HAP-1 (cell line): ENCODE measurements at regions not wholly inside any gene's neighbourhood (a gene's known extent, or its start where the extent isn't known, plus 50 kb on each side); places are given as distances from the start of the nearest gene placed in this dataset.
A peak's percentile ranks its signal among the peaks of the same experiment; 100 is the strongest.

ENCODE experiments used
- DNase-seq, 2 experiments: peaks; one replicate each; pipeline ENCODE4 v3.0.0-alpha.2; 2016 to 2020; ENCODE audit warnings: low spot score in 2 of 2
- H3K27me3 ChIP-seq: fragments of 250-450 bp; sonication (Bioruptor Pico); 2 replicates; pipeline ENCODE4 v1.5.1; 2020; ENCODE audit warnings: low read depth, mild to moderate bottlenecking, moderate library complexity
- H3K36me3 ChIP-seq: fragments of 250-450 bp; sonication (Bioruptor Pico); replicated peaks from 2 replicates; pipeline ENCODE4 v1.5.1; 2020; ENCODE audit warnings: mild to moderate bottlenecking
- H3K4me1 ChIP-seq: fragments of 250-450 bp; sonication (Bioruptor Pico); 2 replicates; pipeline ENCODE4 v1.5.1; 2020; ENCODE audit warnings: mild to moderate bottlenecking
- H3K4me3 ChIP-seq: fragments of 250-450 bp; sonication (Bioruptor Pico); 2 replicates; pipeline ENCODE4 v1.5.1; 2020; ENCODE audit warnings: mild to moderate bottlenecking, moderate library complexity
- H3K9me3 ChIP-seq: fragments of 250-450 bp; sonication (Bioruptor Pico); 2 replicates; pipeline ENCODE4 v1.5.1; 2020; ENCODE audit warnings: mild to moderate bottlenecking, moderate library complexity
- in situ Hi-C: fragments of 300-500 bp; cut with MboI; formaldehyde crosslinking; loops from 3 replicates; pipeline ENCODE4 v1.14.3; 2020; ENCODE audit warnings: low sequenced_read_pairs, inconsistent platforms, mixed read lengths

DNA sequence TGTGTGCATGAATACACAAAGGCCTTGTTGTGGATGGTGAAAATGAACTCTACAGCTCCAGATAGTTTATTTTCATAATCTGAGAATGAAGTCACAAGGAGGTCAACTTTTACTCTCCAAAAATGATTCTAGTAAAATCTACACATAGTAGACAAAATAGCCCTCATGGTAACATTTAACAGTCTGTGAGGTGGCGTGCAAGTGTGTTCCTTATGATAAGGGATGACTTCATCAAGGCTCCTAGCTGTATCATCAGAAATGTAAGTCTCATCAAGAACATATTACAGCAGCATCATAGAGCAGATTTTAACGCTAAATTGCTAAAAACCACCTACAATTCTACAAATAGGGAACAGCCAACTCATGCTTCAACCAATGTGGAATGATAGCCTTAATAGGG is 72.3 kb upstream of the RIOK3 start:
- H3K27me3 ChIP-seq: no peaks in the 10 kb centered on the region
- in situ Hi-C loops: loop anchor here (25.0 kb wide), 1 partner anchor 244 kb away; the partner anchor contains the start of gene CABLES1
- peaks cover 3% of the 10 kb centered on the region; the same call in 1 of the 2 replicates for H3K36me3 ChIP-seq
- no peak for DNase-seq
- no peaks in the 10 kb centered on the region; the same call in 1 of the 2 replicates for H3K4me1 ChIP-seq
- H3K9me3 ChIP-seq: no peaks in the 10 kb centered on the region
- H3K4me3 ChIP-seq: no peak overlapping the region

DNA sequence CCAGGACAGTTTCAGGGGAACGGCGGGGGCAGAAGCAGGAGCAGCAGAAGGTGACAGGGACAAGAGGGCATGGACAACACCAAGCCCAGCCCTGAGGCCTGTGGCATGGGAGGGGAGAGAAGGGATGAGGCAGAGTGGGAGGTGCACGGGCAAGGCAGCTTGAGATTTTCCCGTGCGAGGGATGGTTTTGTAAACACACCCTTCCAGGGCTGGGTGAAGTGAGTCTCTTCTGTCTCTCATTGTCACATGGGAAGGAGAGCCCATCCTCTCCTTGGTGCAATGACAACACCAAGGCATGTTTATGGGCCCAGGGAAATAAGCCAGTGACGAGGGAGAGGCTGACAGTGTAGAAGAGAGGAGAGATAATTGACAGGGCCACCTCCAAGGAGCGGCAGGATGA is 69.6 kb upstream of the RIOK3 start:
- H3K36me3 ChIP-seq: peaks cover 3% of the 10 kb centered on the region; the same call in 1 of the 2 replicates
- no peaks in the 10 kb centered on the region for H3K27me3 ChIP-seq
- in situ Hi-C loops: loop anchor here (25.0 kb wide), 1 partner anchor 246 kb away; the partner anchor contains the start of gene CABLES1
- no peak overlapping the region for H3K4me3 ChIP-seq
- no peaks in the 10 kb centered on the region for H3K9me3 ChIP-seq
- DNase-seq: no peak
- H3K4me1 ChIP-seq: no peaks in the 10 kb centered on the region; the same call in 1 of the 2 replicates

DNA sequence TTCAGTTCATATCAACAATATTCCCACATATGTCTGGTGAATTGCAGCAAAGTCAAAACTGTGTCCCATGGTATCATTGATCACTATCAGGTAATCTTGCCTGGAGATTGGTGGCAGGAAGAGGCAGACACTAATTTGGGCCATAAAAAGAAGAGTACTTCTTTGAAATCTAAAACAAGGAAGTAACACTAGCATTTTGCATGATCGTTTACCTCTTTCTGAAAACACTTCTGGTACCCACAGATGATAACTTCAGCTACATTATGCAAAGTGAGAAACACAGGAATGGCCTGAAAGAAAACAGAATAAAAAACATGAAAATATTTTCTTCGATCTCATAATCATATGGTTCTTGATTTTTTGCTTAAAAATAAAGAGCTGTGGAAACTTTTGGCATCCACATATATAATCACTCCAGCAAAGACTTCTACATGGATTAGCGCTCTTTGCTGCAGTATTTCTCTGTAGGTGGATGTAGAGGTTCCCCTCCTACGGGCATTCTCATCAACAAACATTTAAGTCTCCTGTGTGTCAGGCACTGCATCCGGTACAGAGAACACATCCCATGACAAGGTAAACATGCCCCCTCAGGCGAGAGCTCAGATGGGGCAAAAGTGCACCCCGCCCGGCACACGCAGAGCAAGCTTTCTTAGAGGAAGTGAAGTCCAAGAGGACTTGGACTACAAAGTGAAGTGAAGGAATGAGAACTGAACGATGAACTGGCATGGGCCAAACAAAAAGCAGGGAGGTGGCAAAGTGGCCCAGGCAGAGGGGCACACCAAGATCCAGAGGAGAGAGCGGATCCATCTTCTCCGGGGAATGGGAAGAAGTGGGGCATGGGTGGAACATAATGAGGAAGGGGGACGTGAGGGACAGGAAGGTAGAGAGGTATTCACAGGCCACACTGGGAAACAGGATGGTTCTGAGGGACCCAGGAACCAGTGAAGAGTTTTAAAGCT is 68.0 kb upstream of the RIOK3 start:
- Histone ChIP-seq H3K36me3 (0 out of 2 replicates have a peak, but pooled peaks cover 3% of the 10 kb centered on the region), H3K27me3 (no peaks in the 10 kb centered on the region), H3K4me3 (no peak overlapping the region), H3K9me3 (no peaks in the 10 kb centered on the region), H3K4me1 (no peaks in the 10 kb centered on the region)
- no peak for DNase-seq
- in situ Hi-C loops: loop anchor here (25.0 kb wide), 1 partner anchor 248 kb away; the partner anchor contains the start of gene CABLES1

DNA sequence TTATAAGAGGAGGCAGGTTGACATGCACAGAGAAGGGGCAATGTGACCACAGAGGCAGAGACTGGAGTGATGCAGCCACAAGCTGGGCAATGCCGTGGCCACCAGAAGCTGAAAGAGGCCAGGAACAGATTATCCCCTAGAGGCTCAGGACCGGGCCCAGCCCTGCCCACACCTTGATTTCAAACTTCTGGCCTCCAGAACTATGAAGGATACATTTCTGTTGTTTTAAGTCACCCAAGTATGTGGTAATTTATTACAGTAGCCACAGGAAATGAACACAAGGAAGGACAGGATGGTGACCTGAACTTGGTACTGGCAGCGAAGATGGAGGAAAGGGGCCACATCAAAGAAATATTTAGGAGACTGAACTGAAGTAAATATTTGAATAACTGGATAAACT is 66.8 kb upstream of the RIOK3 start:
- no peak for DNase-seq
- no peaks in the 10 kb centered on the region for H3K4me1 ChIP-seq
- H3K27me3 ChIP-seq: no peaks in the 10 kb centered on the region
- H3K9me3 ChIP-seq: no peaks in the 10 kb centered on the region
- no peaks in the 10 kb centered on the region for H3K36me3 ChIP-seq
- in situ Hi-C loops: loop anchor here (25.0 kb wide), 1 partner anchor 249 kb away; the partner anchor contains the start of gene CABLES1
- no peak overlapping the region for H3K4me3 ChIP-seq

DNA sequence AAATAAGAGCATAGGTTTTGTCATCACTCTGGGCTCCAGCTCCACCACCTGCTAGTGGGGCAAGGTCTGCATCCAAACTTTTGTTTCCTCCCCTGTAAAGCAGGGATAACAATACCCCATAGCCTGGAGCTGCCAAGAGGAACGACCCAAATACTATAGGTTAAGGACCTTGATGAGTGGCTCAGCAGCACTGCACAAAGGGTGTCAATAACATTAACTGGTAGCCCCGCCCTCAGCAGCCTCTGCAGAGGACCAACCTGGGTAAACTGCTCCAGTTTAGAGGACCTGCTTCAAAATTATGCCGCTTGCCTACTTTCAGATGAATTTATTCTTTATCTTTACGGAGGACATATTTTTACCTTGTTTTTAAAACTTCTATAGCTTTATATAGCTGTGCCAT is 65.8 kb upstream of the RIOK3 start:
- in situ Hi-C loops: loop anchor here (25.0 kb wide), 1 partner anchor 250 kb away; the partner anchor contains the start of gene CABLES1
- H3K9me3 ChIP-seq: no peaks in the 10 kb centered on the region
- H3K4me3 ChIP-seq: no peak overlapping the region
- H3K27me3 ChIP-seq: no peaks in the 10 kb centered on the region
- H3K4me1 ChIP-seq: no peaks in the 10 kb centered on the region
- DNase-seq: peak in 1 of 2 experiments; percentile 23
- H3K36me3 ChIP-seq: no peaks in the 10 kb centered on the region

DNA sequence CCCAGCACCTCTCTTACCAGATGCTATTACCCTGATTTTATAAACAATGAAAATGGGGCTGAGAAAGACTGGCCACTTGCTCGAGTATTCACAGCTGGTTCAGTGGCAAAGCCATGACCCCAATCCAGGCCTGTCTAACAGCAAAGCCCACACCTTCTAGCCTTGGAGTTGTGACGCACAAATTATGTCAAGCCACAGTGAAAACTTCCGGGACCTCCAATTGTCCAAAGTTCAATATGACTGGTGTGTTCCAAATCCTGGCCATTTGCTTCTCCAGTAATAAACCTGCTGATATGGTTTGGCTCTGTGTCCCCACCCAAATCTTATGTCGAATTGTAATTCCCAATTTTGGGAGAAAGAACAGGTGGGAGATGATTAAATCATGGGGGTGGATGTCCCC is 64.7 kb upstream of the RIOK3 start:
- in situ Hi-C loops: loop anchor here (25.0 kb wide), 1 partner anchor 251 kb away; the partner anchor contains the start of gene CABLES1
- Histone ChIP-seq H3K4me1 (no peaks in the 10 kb centered on the region; the same call in 1 of the 2 replicates), H3K9me3 (no peaks in the 10 kb centered on the region), H3K27me3 (no peaks in the 10 kb centered on the region), H3K36me3 (no peaks in the 10 kb centered on the region), H3K4me3 (no peak overlapping the region)
- DNase-seq: no peak

DNA sequence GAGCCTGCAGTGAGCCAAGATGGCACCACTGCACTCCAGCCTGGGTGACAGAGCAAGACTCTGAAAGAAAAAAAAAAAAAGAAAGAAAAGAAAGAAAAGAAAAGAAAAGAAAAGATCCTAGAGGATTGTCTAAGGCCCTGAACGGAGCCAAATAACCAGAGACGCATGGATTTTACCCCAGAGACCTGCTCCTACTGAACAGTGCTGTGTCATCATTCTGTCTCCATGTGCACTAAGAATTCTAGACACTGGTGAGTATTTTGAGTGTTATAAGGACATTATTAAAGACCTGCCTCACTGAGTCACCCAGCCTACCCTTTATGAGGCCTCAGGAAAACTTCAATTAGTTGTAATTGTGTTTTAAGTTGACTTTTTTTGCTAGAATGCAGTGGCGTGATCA is 61.9 kb upstream of the RIOK3 start:
- no peaks in the 10 kb centered on the region for H3K27me3 ChIP-seq
- no peak for DNase-seq
- peaks cover 6% of the 10 kb centered on the region for H3K4me1 ChIP-seq
- in situ Hi-C loops: loop anchor here (25.0 kb wide), 1 partner anchor 254 kb away; the partner anchor contains the start of gene CABLES1
- no peaks in the 10 kb centered on the region for H3K36me3 ChIP-seq
- no peak overlapping the region for H3K4me3 ChIP-seq
- no peaks in the 10 kb centered on the region for H3K9me3 ChIP-seq

DNA sequence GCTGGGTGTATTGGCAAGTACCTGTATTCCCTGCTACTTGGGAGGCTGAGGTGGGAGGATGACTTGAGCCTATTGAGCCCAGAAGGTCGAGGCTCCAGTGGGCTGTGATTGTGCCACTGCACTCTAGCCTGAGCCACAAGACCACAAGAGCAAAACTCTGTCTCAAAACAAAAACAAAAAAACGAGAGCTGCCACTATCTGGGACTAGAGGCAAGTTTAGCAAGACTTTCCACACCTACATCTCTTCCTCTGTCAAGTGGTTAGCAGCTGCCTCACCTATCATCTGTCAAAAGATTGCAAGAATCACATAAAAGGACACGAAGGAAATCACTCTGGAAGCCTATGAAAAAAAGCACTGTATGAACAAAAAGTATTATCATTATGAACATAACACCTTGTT is 55.2 kb upstream of the RIOK3 start:
- in situ Hi-C loops: loop anchor here (25.0 kb wide), 1 partner anchor 261 kb away; the partner anchor contains the start of gene CABLES1

DNA sequence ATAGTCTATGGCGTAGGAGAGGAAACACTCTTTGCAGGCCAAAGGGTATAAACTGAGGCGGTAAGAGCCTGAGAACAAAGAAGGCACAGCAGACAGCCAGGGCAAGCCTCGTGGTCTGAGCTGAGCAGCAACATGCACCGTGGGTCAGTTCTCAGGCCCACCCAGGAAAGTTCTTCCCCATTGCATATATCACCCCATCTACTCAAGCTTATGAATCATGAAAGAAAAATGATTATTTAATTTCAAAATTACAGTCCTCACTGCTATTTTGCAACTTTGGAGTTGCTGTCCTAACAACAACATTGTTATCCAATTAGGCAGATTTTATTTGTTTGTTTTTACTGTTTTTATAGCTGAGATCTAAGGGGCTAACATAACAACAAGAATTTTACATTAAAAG is 54.7 kb upstream of the RIOK3 start:
- Histone ChIP-seq H3K4me1 (peaks cover 11% of the 10 kb centered on the region), H3K4me3 (no peak overlapping the region), H3K9me3 (no peaks in the 10 kb centered on the region), H3K36me3 (no peaks in the 10 kb centered on the region), H3K27me3 (no peaks in the 10 kb centered on the region)
- in situ Hi-C loops: loop anchor here (25.0 kb wide), 1 partner anchor 261 kb away; the partner anchor contains the start of gene CABLES1
- DNase-seq: no peak

More for the DNA sequence above, 55.2 kb upstream of the RIOK3 start:
- Histone ChIP-seq H3K9me3 (no peaks in the 10 kb centered on the region), H3K36me3 (no peaks in the 10 kb centered on the region), H3K4me1 (peaks cover 11% of the 10 kb centered on the region), H3K27me3 (no peaks in the 10 kb centered on the region), H3K4me3 (no peak overlapping the region)
- no peak for DNase-seq

DNA sequence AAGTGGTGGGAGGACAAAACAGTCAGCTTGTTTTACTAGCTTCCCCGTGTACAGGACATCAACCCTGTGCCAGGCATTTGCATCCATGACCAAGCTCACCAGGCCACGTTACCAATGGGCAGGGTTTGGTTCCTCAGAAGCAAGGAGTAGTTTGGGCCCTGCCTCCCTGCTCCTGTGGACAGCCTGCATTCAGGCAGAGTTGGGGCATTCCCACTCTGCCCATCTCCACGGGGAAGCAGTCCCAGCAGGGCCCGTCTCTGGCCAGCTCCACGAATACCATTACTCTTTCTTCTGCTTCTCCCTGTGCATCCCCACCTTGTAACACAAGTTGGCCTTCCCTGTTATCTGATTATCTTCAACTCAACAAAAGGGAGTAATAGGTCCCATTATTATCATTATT is 54.0 kb upstream of the RIOK3 start:
- no peaks in the 10 kb centered on the region for H3K36me3 ChIP-seq
- no peak overlapping the region for H3K4me3 ChIP-seq
- no peaks in the 10 kb centered on the region for H3K27me3 ChIP-seq
- in situ Hi-C loops: loop anchor here (25.0 kb wide), 1 partner anchor 262 kb away; the partner anchor contains the start of gene CABLES1
- no peak for DNase-seq
- no peaks in the 10 kb centered on the region for H3K9me3 ChIP-seq
- peaks cover 11% of the 10 kb centered on the region for H3K4me1 ChIP-seq

DNA sequence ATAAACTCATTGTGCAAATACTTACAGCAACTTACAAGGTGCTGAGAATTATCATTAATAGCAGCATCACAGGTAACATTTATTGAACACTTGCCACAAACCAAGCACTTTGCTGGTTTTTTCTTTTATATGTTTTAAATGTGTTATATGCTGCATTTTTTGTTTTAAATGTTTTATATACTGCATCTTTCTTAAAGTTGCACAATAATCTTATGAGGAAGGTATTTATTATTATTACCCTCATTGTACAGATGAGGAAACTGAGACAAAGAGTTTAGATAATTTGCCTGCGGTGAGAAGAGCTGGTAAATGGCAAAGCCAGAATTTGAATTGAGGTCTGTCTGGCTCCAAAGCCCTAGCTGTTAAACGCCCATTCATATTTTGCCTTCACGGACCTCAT is 52.2 kb upstream of the RIOK3 start:
- DNase-seq: no peak
- Histone ChIP-seq H3K4me3 (no peak overlapping the region), H3K4me1 (peaks cover 7% of the 10 kb centered on the region), H3K9me3 (no peaks in the 10 kb centered on the region), H3K36me3 (no peaks in the 10 kb centered on the region), H3K27me3 (no peaks in the 10 kb centered on the region)
- in situ Hi-C loops: loop anchor here (25.0 kb wide), 1 partner anchor 89 kb away; no protein-coding TSS in a partner anchor

DNA sequence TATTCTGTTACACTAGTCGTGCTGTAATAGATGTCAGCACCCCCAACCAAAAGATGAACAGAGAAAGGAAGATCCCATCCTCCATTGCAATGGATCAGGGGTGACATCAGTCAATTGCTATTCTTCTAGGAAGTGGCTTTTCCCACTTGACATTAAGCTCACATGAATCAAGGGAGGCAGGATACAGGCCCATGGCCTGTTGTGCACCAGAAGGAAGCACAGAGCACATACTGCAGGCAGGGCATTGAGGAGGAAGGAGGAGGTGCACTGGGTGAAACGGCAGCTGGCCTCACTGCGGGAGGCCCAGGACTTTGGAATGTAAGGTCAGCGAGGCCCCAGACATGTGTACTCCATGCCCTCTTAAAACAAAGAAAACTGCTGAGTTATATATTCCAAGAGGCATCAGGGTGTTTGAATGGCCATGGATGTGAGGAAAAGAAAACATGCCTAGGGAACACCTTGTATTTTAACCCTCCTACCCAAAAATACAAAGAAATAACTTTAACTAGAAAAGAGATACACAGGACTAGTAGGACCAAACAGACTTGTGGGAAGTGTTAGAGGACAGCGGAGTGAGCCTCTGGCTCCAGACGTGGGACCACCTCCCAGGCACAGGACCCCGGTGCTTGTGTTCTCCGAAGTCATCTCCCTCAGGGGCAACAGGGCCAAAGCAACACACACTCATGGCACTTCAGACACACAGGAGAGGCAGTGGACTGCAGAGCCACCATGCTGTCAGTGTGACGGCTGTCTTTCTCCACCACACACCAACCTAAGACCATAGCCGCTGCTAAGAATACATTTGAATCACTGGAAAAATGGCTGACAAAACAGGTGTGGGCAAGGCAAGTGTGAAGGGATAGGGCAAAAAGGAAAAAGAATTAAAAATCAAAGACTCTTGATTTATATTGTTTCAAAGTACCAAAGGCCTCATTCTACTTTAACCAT is 51.4 kb upstream of the RIOK3 start:
- Histone ChIP-seq H3K4me1 (no peaks in the 10 kb centered on the region), H3K9me3 (no peaks in the 10 kb centered on the region), H3K4me3 (no peak overlapping the region), H3K27me3 (no peaks in the 10 kb centered on the region), H3K36me3 (no peaks in the 10 kb centered on the region)
- DNase-seq: peak in 1 of 2 experiments; percentile 15
- in situ Hi-C loops: loop anchor here (25.0 kb wide), 1 partner anchor 89 kb away; no protein-coding TSS in a partner anchor
